IgD-negative memory B cell (primary cell): ENCODE measurements at regions not wholly inside any gene's neighbourhood (a gene's known extent, or its start where the extent isn't known, plus 50 kb on each side); places are given as distances from the start of the nearest gene placed in this dataset.

ENCODE experiments used
- H3K27ac Mint-ChIP-seq, 3 donors: one replicate each; pipeline ENCODE4 v1.8.0; 2020 to 2022; ENCODE audit warnings: mild to moderate bottlenecking in 3 of 3, mixed read lengths in 3 of 3, moderate library complexity in 1 of 3
- H3K27me3 Mint-ChIP-seq: one replicate; pipeline ENCODE4 v1.8.0; 2021; ENCODE audit warnings: mixed read lengths
- H3K36me3 Mint-ChIP-seq: one replicate; pipeline ENCODE4 v1.8.0; 2020; ENCODE audit warnings: mild to moderate bottlenecking, mixed read lengths
- H3K4me1 Mint-ChIP-seq, 3 donors: one replicate each; pipeline ENCODE4 v1.8.0; 2020 to 2022; ENCODE audit warnings: mixed read lengths in 3 of 3, mild to moderate bottlenecking in 1 of 3
- H3K4me3 Mint-ChIP-seq, 4 donors: one replicate each; pipeline ENCODE4 v1.8.0; 2020 to 2022; ENCODE audit warnings: mild to moderate bottlenecking in 4 of 4, mixed read lengths in 4 of 4, moderate library complexity in 3 of 4
- H3K9me3 Mint-ChIP-seq, 3 donors: one replicate each; pipeline ENCODE4 v1.8.0; 2020 to 2021; ENCODE audit warnings: mixed read lengths in 3 of 3, mild to moderate bottlenecking in 1 of 3

- Mint-ChIP-seq H3K4me3 (no peak overlapping the region), H3K9me3 (peaks cover 0 to 5% (median 0%) of the 10 kb centered on the region in 3 donors), H3K27me3 (no peaks in the 10 kb centered on the region), H3K4me1 (no peaks in the 10 kb centered on the region), H3K27ac (no peak overlapping the region), H3K36me3 (no peaks in the 10 kb centered on the region)
Observed at GRCh38 chr6:44642349-44642748, 254.8 kb downstream of the CDC5L start.

GRCh38 chr6:44642870-44643522, 255.5 kb downstream of the CDC5L start:
- no peak overlapping the region for H3K27ac Mint-ChIP-seq
- H3K27me3 Mint-ChIP-seq, result peaks cover 5% of the 10 kb centered on the region
- H3K4me1 Mint-ChIP-seq, result no peaks in the 10 kb centered on the region
- H3K9me3 Mint-ChIP-seq, result no peaks in the 10 kb centered on the region
- no peaks in the 10 kb centered on the region for H3K36me3 Mint-ChIP-seq
- no peak overlapping the region for H3K4me3 Mint-ChIP-seq

GRCh38 chr6:44645276-44645675, 257.8 kb downstream of the CDC5L start:
- no peaks in the 10 kb centered on the region for H3K36me3 Mint-ChIP-seq
- no peaks in the 10 kb centered on the region for H3K4me1 Mint-ChIP-seq
- H3K27ac Mint-ChIP-seq, result no peak overlapping the region
- H3K4me3 Mint-ChIP-seq, result no peak overlapping the region
- peaks cover 8% of the 10 kb centered on the region for H3K27me3 Mint-ChIP-seq
- H3K9me3 Mint-ChIP-seq, result peaks cover 0 to 3% (median 0%) of the 10 kb centered on the region in 3 donors

- H3K36me3 Mint-ChIP-seq, result no peaks in the 10 kb centered on the region
- H3K27me3 Mint-ChIP-seq, result peaks cover 9% of the 10 kb centered on the region
- no peak overlapping the region for H3K27ac Mint-ChIP-seq
- H3K4me3 Mint-ChIP-seq, result no peak overlapping the region
- peaks cover 0 to 3% (median 0%) of the 10 kb centered on the region in 3 donors for H3K9me3 Mint-ChIP-seq
- H3K4me1 Mint-ChIP-seq, result no peaks in the 10 kb centered on the region
Observed at GRCh38 chr6:44646355-44646754, 258.8 kb downstream of the CDC5L start.

GRCh38 chr6:44649365-44650025, 262.0 kb downstream of the CDC5L start:
- H3K27me3 Mint-ChIP-seq, result peaks cover 29% of the 10 kb centered on the region
- no peak overlapping the region for H3K27ac Mint-ChIP-seq
- no peaks in the 10 kb centered on the region for H3K36me3 Mint-ChIP-seq
- no peaks in the 10 kb centered on the region for H3K4me1 Mint-ChIP-seq
- H3K9me3 Mint-ChIP-seq, result peaks cover 0 to 3% (median 0%) of the 10 kb centered on the region in 3 donors
- peak overlapping the region in 1 of 4 donors; percentile 19 for H3K4me3 Mint-ChIP-seq

GRCh38 chr6:44650495-44650894, 263.0 kb downstream of the CDC5L start:
- H3K27ac Mint-ChIP-seq, result no peak overlapping the region
- H3K4me1 Mint-ChIP-seq, result peaks cover 0 to 3% (median 0%) of the 10 kb centered on the region in 3 donors
- H3K4me3 Mint-ChIP-seq, result no peak overlapping the region
- H3K27me3 Mint-ChIP-seq, result peaks cover 33% of the 10 kb centered on the region
- H3K9me3 Mint-ChIP-seq, result peaks cover 0 to 3% (median 0%) of the 10 kb centered on the region in 3 donors
- H3K36me3 Mint-ChIP-seq, result no peaks in the 10 kb centered on the region

- Mint-ChIP-seq H3K4me1 (peaks cover 0 to 3% (median 0%) of the 10 kb centered on the region in 3 donors), H3K4me3 (no peak overlapping the region), H3K36me3 (no peaks in the 10 kb centered on the region), H3K9me3 (peaks cover 0 to 3% (median 0%) of the 10 kb centered on the region in 3 donors), H3K27ac (no peak overlapping the region), H3K27me3 (peaks cover 33% of the 10 kb centered on the region)
Observed at GRCh38 chr6:44650947-44651346, 263.4 kb downstream of the CDC5L start.

- Mint-ChIP-seq H3K36me3 (no peaks in the 10 kb centered on the region), H3K27ac (no peak overlapping the region), H3K4me3 (no peak overlapping the region), H3K27me3 (peaks cover 33% of the 10 kb centered on the region), H3K4me1 (peaks cover 0 to 3% (median 0%) of the 10 kb centered on the region in 3 donors), H3K9me3 (peaks cover 0 to 3% (median 0%) of the 10 kb centered on the region in 3 donors)
Observed at GRCh38 chr6:44651604-44652003, 264.1 kb downstream of the CDC5L start.

GRCh38 chr6:44652547-44652946, 265.0 kb downstream of the CDC5L start:
- no peak overlapping the region for H3K27ac Mint-ChIP-seq
- peaks cover 0 to 3% (median 0%) of the 10 kb centered on the region in 3 donors for H3K4me1 Mint-ChIP-seq
- peaks cover 0 to 3% (median 0%) of the 10 kb centered on the region in 3 donors for H3K9me3 Mint-ChIP-seq
- no peak overlapping the region for H3K4me3 Mint-ChIP-seq
- peaks cover 32% of the 10 kb centered on the region for H3K27me3 Mint-ChIP-seq
- H3K36me3 Mint-ChIP-seq, result no peaks in the 10 kb centered on the region

- Mint-ChIP-seq H3K4me1 (peaks cover 0 to 3% (median 0%) of the 10 kb centered on the region in 3 donors), H3K27ac (peak overlapping the region in 1 of 3 donors; percentile 50), H3K4me3 (no peak overlapping the region), H3K27me3 (peaks cover 28% of the 10 kb centered on the region), H3K9me3 (peaks cover 0 to 3% (median 0%) of the 10 kb centered on the region in 3 donors), H3K36me3 (no peaks in the 10 kb centered on the region)
Observed at GRCh38 chr6:44653091-44653490, 265.6 kb downstream of the CDC5L start.

- H3K27ac Mint-ChIP-seq, result no peak overlapping the region
- peaks cover 0 to 3% (median 0%) of the 10 kb centered on the region in 3 donors for H3K4me1 Mint-ChIP-seq
- peaks cover 0 to 4% (median 2%) of the 10 kb centered on the region in 3 donors for H3K9me3 Mint-ChIP-seq
- H3K36me3 Mint-ChIP-seq, result no peaks in the 10 kb centered on the region
- no peak overlapping the region for H3K4me3 Mint-ChIP-seq
- H3K27me3 Mint-ChIP-seq, result peaks cover 26% of the 10 kb centered on the region
Observed at GRCh38 chr6:44653761-44654218, 266.3 kb downstream of the CDC5L start.

GRCh38 chr6:44655412-44656342, 268.2 kb downstream of the CDC5L start:
- H3K27me3 Mint-ChIP-seq, result peaks cover 25% of the 10 kb centered on the region
- peak overlapping the region in 1 of 4 donors; percentile 1 for H3K4me3 Mint-ChIP-seq
- no peak overlapping the region for H3K27ac Mint-ChIP-seq
- H3K9me3 Mint-ChIP-seq, result peaks cover 0 to 4% (median 2%) of the 10 kb centered on the region in 3 donors
- H3K36me3 Mint-ChIP-seq, result no peaks in the 10 kb centered on the region
- H3K4me1 Mint-ChIP-seq, result peaks cover 0 to 3% (median 0%) of the 10 kb centered on the region in 3 donors

- Mint-ChIP-seq H3K4me1 (peaks cover 0 to 3% (median 0%) of the 10 kb centered on the region in 3 donors), H3K36me3 (no peaks in the 10 kb centered on the region), H3K27ac (no peak overlapping the region)
Observed at GRCh38 chr6:44656691-44657090, 269.2 kb downstream of the CDC5L start.

GRCh38 chr6:44657206-44657819, 269.8 kb downstream of the CDC5L start:
- peaks cover 0 to 4% (median 2%) of the 10 kb centered on the region in 3 donors for H3K9me3 Mint-ChIP-seq
- peak overlapping the region in 1 of 3 donors; percentile 35 for H3K27ac Mint-ChIP-seq
- H3K4me3 Mint-ChIP-seq, result no peak overlapping the region
- H3K27me3 Mint-ChIP-seq, result peaks cover 17% of the 10 kb centered on the region
- peaks cover 0 to 3% (median 0%) of the 10 kb centered on the region in 3 donors for H3K4me1 Mint-ChIP-seq
- H3K36me3 Mint-ChIP-seq, result no peaks in the 10 kb centered on the region

More at GRCh38 chr6:44656691-44657090, 269.2 kb downstream of the CDC5L start:
- peaks cover 0 to 4% (median 2%) of the 10 kb centered on the region in 3 donors for H3K9me3 Mint-ChIP-seq
- H3K4me3 Mint-ChIP-seq, result no peak overlapping the region
- H3K27me3 Mint-ChIP-seq, result peaks cover 20% of the 10 kb centered on the region
